Thyroid gland (tissue), 4 donors: ENCODE measurements at regions not wholly inside any gene's neighbourhood (a gene's known extent, or its start where the extent isn't known, plus 50 kb on each side); places are given as distances from the start of the nearest gene placed in this dataset.

Source experiments
- DNase-seq, 2 donors: peaks; one replicate each; pipeline ENCODE4 v3.0.0-alpha.2; 2019
- H3K27ac ChIP-seq, 3 donors: fragments of 200-600 bp; sonication (generic); 1 replicate in 2 of 3; 2 replicates in 1 of 3; pipeline ENCODE4 v1.5.1; 2016 to 2019; ENCODE audit warnings: mild to moderate bottlenecking in 1 of 3, moderate library complexity in 1 of 3
- H3K27me3 ChIP-seq: fragments of 200-600 bp; sonication (generic); one replicate; pipeline ENCODE4 v1.5.1; 2019
- H3K36me3 ChIP-seq, 2 donors: fragments of 200-600 bp; sonication (generic); one replicate each; pipeline ENCODE4 v1.5.1; 2016 to 2019
- H3K4me1 ChIP-seq, 2 donors: fragments of 200-600 bp; sonication (generic); one replicate each; pipeline ENCODE4 v1.5.1; 2017 to 2019
- H3K4me3 ChIP-seq, 3 donors: fragments of 200-600 bp; sonication (generic); replicated peaks in 1 of 3; 1 replicate in 2 of 3; 2 replicates in 1 of 3; pipeline ENCODE4 v1.5.1; 2016; ENCODE audit warnings: mild to moderate bottlenecking in 1 of 3
- H3K9me3 ChIP-seq: fragments of 200-600 bp; sonication (generic); one replicate; pipeline ENCODE4 v1.5.1; 2017
- CTCF ChIP-seq, 6 experiments: fragments of 200-600 bp in 3 of 6; fragments of 450-650 bp in 3 of 6; sonication (generic) in 3 of 6; IDR thresholded peaks; one replicate each; pipeline ENCODE4 v1.5.1; 2016 to 2019; ENCODE audit warnings: antibody characterized with exemption in 6 of 6, mild to moderate bottlenecking in 2 of 6, inconsistent platforms in 1 of 6, moderate library complexity in 1 of 6
- POLR2A ChIP-seq, 2 donors: fragments of 450-650 bp; IDR thresholded peaks; one replicate each; pipeline ENCODE4 v1.6.1; 2017; ENCODE audit warnings: antibody characterized with exemption in 2 of 2, mild to moderate bottlenecking in 2 of 2, moderate library complexity in 1 of 2
- WGBS, 2 donors: methylation state at CpG; one replicate each; pipeline ENCODE4 v1.1.5; 2017; 5-methylcytosine and 5-hydroxymethylcytosine counted together
- intact Hi-C: fragments of 100-400 bp; cut with DNase I; formaldehyde crosslinking; loops from one replicate; pipeline ENCODE4 v1.15.1; 2023

DNA sequence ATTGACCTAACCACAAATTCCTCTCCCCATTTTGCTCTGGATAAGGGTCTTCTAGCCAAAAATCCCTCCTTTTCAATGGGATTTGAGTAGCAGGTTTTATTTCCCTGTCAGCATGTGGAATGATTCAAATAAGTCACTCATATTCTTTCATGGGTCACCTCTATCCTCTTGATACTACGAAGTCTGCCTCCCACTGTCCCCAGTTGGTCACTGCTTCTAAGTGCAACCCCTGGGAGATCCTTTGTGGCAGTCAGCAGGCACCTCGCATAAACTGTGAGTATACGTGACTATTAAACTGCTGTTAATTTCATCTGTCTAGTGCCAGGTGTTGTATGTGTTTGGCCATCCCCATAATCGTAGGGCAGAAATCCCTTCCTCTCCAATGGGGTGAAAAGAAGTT, 1667.9 kb upstream of the PCDH7 start:
- no peak overlapping the region for H3K4me3 ChIP-seq
- TF ChIP-seq CTCF (IDR thresholded peaks at IDR 0.05) (no peak), POLR2A (IDR thresholded peaks at IDR 0.05) (no peak)
- no peaks in the 10 kb centered on the region for H3K4me1 ChIP-seq
- H3K36me3 ChIP-seq = no peaks in the 10 kb centered on the region
- no peaks in the 10 kb centered on the region for H3K27me3 ChIP-seq
- H3K27ac ChIP-seq = no peak overlapping the region
- intact Hi-C loops = no loop called here
- WGBS, 2 donors = 83 to 89% methylated on average over 4 of the region's 4 CpGs
- no peak for DNase-seq
- no peaks in the 10 kb centered on the region for H3K9me3 ChIP-seq

DNA sequence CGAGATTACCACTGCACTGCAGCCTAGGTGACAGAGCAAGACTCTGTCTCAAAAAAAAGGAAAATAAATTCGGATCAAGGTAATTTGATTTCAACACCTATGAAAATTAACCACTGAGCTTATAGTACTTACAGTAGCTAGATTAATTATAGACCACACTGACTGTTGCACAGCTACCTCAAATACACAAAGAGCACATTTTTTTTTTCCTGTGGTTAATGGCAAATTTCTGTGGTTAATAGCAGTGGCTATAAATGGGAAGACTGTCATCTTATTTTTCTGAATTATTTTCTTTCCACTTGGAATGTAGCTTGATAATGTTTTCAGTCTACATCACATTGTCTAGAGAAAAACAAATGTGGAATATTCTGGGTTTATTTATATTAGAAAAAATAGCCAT, 1661.6 kb upstream of the PCDH7 start:
- no peaks in the 10 kb centered on the region for H3K36me3 ChIP-seq
- TF ChIP-seq CTCF (IDR thresholded peaks at IDR 0.05) (no peak), POLR2A (IDR thresholded peaks at IDR 0.05) (no peak)
- intact Hi-C loops = no loop called here
- H3K27ac ChIP-seq = no peak overlapping the region
- no peaks in the 10 kb centered on the region for H3K27me3 ChIP-seq
- no peak for DNase-seq
- WGBS, 2 donors = 79 to 84% methylated on average over 2 of the region's 2 CpGs
- no peaks in the 10 kb centered on the region for H3K4me1 ChIP-seq
- H3K9me3 ChIP-seq = no peaks in the 10 kb centered on the region
- no peak overlapping the region for H3K4me3 ChIP-seq

- Histone ChIP-seq H3K4me1 (no peaks in the 10 kb centered on the region), H3K27me3 (no peaks in the 10 kb centered on the region), H3K4me3 (no peak overlapping the region), H3K36me3 (no peaks in the 10 kb centered on the region), H3K9me3 (no peaks in the 10 kb centered on the region), H3K27ac (no peak overlapping the region)
- DNase-seq = no peak
- WGBS, 2 donors = 72 to 88% methylated on average over 2 of the region's 2 CpGs
- intact Hi-C loops = no loop called here
- no peak for TF ChIP-seq POLR2A (IDR thresholded peaks at IDR 0.05)
- TF ChIP-seq CTCF (IDR thresholded peaks at IDR 0.05) = no peak
These were observed 1653.3 kb upstream of the PCDH7 start for GRCh38 chr4:29066861-29067260.

- 69 to 100% methylated on average over 1 of the region's 1 CpG for WGBS, 2 donors
- TF ChIP-seq POLR2A (IDR thresholded peaks at IDR 0.05) (no peak), CTCF (IDR thresholded peaks at IDR 0.05) (no peak)
- Histone ChIP-seq H3K9me3 (no peaks in the 10 kb centered on the region), H3K27ac (no peak overlapping the region), H3K27me3 (no peaks in the 10 kb centered on the region), H3K4me1 (no peaks in the 10 kb centered on the region), H3K36me3 (no peaks in the 10 kb centered on the region), H3K4me3 (no peak overlapping the region)
- intact Hi-C loops = no loop called here
- no peak for DNase-seq
These were observed 1646.6 kb upstream of the PCDH7 start for GRCh38 chr4:29073571-29073970.

GRCh38 chr4:29075366-29075765, 1644.8 kb upstream of the PCDH7 start:
- H3K27ac ChIP-seq = no peak overlapping the region
- no peaks in the 10 kb centered on the region for H3K36me3 ChIP-seq
- no peak overlapping the region for H3K4me3 ChIP-seq
- H3K4me1 ChIP-seq = no peaks in the 10 kb centered on the region
- H3K27me3 ChIP-seq = no peaks in the 10 kb centered on the region
- TF ChIP-seq POLR2A (IDR thresholded peaks at IDR 0.05) (no peak), CTCF (IDR thresholded peaks at IDR 0.05) (no peak)
- 73 to 82% methylated on average over 6 of the region's 6 CpGs for WGBS, 2 donors
- intact Hi-C loops = no loop called here
- H3K9me3 ChIP-seq = no peaks in the 10 kb centered on the region
- DNase-seq = no peak
